GM12865 (cell line): ENCODE measurements at regions not wholly inside any gene's neighbourhood (a gene's known extent, or its start where the extent isn't known, plus 50 kb on each side); places are given as distances from the start of the nearest gene placed in this dataset.
"Not testable (repeated sequence)": the region's sequence is repeated elsewhere in the genome, so short reads cannot be mapped to it uniquely, and the experiment has no call there.

Experiments
- DNase-seq: peaks from one replicate; pipeline ENCODE4 v3.0.0; 2010; ENCODE audit warnings: low read depth
- H3K4me3 ChIP-seq: 2 replicates; pipeline ENCODE4 v1.5.1; 2011; ENCODE audit warnings: mild to moderate bottlenecking, low read depth, low read length, control low read depth
- TF ChIP-seq, protein P1 (sequence below): IDR thresholded peaks from 2 replicates; pipeline ENCODE4 v1.5.1; 2011; ENCODE audit warnings: low read length, control low read depth, low read depth, inconsistent platforms; ENCODE audit not compliant: insufficient read depth; ENCODE audit errors: missing control alignments

DNA sequence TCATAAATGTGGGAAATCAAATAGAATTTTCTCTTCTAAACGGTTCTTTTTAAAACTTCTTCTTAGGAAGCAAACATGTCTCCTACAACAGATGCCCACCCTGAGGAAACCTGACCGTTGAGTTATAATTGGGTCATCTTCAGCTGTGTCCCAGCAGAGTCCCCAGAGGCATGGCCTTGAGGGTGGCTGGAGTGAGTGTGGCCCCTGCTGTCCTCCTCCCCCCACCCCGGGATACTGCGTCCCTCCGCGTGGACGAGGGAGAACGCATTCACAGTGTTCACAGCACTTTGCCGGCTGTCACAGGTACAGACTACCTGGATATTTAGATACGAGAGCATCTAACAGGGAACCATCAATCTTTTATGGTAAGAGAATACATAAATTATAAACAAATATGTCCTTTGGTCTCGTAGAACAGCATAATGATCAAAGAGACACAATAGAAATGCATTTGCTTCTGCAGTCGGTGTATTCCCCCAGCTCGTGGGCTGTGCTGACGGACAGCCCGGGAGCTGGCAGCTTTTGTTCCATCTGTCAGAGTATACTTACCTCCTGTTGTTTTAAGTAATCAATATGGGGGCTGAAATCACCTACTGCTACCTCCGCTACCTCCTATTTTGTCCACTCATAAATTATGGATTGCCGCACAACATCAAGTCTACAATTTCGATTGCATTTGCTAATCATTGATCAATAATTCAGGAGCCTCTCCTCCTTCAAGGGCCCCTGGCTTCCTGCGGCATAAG is 214.7 kb downstream of the IRX2 start:
- TF ChIP-seq, protein P1, sequence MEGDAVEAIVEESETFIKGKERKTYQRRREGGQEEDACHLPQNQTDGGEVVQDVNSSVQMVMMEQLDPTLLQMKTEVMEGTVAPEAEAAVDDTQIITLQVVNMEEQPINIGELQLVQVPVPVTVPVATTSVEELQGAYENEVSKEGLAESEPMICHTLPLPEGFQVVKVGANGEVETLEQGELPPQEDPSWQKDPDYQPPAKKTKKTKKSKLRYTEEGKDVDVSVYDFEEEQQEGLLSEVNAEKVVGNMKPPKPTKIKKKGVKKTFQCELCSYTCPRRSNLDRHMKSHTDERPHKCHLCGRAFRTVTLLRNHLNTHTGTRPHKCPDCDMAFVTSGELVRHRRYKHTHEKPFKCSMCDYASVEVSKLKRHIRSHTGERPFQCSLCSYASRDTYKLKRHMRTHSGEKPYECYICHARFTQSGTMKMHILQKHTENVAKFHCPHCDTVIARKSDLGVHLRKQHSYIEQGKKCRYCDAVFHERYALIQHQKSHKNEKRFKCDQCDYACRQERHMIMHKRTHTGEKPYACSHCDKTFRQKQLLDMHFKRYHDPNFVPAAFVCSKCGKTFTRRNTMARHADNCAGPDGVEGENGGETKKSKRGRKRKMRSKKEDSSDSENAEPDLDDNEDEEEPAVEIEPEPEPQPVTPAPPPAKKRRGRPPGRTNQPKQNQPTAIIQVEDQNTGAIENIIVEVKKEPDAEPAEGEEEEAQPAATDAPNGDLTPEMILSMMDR = no peak
- DNase-seq = no peak
- no peak overlapping the region for H3K4me3 ChIP-seq

DNA sequence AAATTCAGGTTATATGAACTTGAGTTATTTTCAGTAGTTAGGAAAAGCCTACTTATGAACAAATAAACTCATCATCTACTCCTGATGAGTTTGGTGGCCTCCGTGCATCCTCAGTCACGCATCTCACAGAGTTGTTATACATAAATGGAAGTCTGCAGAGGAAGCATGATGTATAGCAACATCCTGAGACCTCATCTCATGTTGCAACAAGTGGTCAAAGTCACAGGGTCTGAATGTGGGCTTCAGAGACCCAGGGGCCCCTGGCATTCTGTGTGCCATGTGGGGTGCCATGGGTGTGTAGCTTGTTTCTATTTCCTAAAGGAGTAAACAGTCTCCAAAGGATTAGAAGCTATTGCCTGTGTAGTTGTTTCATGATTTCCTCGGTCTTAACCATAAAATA is 216.5 kb downstream of the IRX2 start:
- DNase-seq = no peak
- H3K4me3 ChIP-seq = no peak overlapping the region
- TF ChIP-seq, protein P1 = no peak

DNA sequence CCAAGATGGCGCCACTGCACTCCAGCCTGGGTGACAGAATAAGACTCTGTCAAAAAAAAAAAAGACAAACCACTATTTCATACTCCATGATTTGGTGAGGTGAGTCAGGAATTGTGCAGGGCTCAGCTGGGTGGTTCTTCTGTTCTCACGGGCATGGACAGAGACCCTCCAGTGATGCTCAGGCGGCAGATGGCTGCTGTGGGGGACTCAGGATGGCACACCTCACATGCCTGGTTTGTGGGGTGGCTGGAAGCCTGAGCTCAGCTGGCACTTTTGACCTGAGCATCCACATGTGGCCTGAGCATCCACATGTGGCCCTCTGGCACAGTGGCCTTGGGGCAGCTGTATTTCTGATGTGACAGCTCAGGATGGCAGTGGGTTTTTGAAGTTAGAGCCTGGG is 217.2 kb downstream of the IRX2 start:
- DNase-seq = no peak
- no peak overlapping the region for H3K4me3 ChIP-seq
- TF ChIP-seq, protein P1 = no peak

DNA sequence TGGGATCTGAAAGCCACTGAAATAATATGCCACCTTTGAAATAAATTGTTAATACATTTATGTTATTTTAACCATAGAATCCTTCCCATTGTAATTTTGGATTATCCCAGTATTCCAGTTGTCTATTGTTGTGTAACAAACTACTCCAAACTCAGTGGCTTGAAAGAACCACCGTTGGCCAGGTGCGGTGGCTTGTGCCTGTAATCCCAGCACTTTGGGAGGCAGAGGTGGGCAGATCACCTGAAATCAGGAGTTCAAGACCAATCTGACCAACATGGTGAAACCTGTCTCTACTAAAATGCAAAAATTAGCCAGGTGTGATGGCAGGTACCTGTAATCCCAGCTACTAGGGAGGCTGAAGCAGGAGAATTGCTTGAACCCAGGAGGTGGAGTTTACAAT is 217.6 kb downstream of the IRX2 start:
- H3K4me3 ChIP-seq, DNase-seq: not testable (repeated sequence)

DNA sequence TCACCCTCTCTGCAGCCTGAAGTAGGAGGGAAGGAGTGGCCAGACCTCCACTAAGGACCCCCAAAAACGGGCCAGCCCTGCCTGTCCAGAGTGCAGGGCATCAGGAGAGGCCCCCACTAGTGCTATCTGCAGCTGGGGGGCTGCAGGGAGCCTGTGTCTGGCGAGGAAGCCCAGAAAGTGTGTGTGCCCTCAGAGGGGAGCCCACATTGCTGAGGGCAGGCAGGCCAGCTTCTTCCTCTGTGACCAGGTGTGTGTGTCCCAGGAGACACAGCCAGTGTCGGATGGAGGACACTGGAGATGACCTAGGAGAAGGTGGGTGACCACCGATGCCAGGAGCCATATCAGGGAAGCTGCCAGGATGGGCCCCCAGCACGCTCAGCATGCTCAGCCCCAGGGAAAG is 218.7 kb downstream of the IRX2 start:
- H3K4me3 ChIP-seq = no peak overlapping the region
- TF ChIP-seq, protein P1 = no peak
- DNase-seq = no peak

DNA sequence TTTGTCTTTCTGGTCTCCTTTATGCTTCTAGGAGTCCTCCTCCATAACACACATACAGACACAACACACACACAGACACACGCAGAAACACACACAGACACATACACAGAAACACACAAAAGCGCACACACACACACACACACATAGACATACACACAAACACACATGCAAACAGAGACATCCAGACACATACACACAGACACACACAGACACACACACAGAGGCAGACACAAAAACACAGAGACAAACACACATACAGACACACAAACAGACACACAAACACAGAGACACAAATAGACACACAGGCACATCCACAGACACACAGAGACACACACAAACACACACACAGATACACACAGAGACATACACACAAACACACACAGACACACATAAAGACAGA is 220.2 kb downstream of the IRX2 start:
- H3K4me3 ChIP-seq = no peak overlapping the region
- no peak for DNase-seq
- TF ChIP-seq, protein P1 = no peak

DNA sequence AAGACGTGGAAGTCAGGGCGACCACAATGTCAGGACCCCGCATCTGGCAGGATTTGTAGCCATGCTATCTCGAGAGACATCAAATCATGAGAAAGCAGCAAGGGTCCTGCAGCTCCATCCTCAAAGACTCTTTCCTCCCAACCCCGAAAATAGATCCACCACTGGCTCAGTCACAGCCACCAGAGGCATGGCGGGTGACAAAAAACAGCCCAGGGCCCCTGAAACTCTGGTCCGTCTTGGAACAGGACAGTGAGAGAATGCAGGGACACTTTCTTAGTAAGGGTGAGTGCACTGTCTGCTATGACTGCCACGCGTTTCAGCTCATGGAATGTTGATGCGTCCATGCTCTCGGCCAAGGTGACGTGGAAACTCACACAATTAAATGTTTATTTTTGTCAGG is 220.9 kb downstream of the IRX2 start:
- no peak overlapping the region for H3K4me3 ChIP-seq
- DNase-seq = no peak
- TF ChIP-seq, protein P1 = no peak
